ENCODE measurements at regions not wholly inside any gene's neighbourhood (a gene's known extent, or its start where the extent isn't known, plus 50 kb on each side); places are given as distances from the start of the nearest gene placed in this dataset.

- POLR2A ChIA-PET = no interaction called here
- no peaks in the 10 kb centered on the region for H3K27me3 ChIP-seq (ENCODE audit: control insufficient read depth, insufficient read depth, low read length)
- H3K4me1 ChIP-seq (ENCODE audit: control insufficient read depth, insufficient read depth, low read length) = no peaks in the 10 kb centered on the region
- TF ChIP-seq CTCF (IDR thresholded peaks at IDR 0.05) (peak; percentile 74), POLR2AphosphoS5 (IDR thresholded peaks at IDR 0.05; ENCODE audit: low read depth, low read length) (no peak)
- intact Hi-C loops (cut with micrococcal nuclease; ENCODE audit: unreplicated experiment) = no loop called here
- ATAC-seq (no peak), DNase-seq (ENCODE audit: low read depth, low spot score) (peak; percentile 30)
- BruUV-seq (replicated peaks) = no TSS peak
- H3K36me3 ChIP-seq (ENCODE audit: control insufficient read depth, insufficient read depth, low read length) = no peaks in the 10 kb centered on the region
- no peaks in the 10 kb centered on the region for H3K9me3 ChIP-seq (ENCODE audit: control insufficient read depth, insufficient read depth, low read depth, low read length)
- CTCF ChIA-PET = interaction anchor here (0.5 kb wide), 1 partner anchor 217 kb away, joined by 3 read pairs; no protein-coding TSS in a partner anchor
- H3K4me3 ChIP-seq (ENCODE audit: low read depth in 2 of 2, low read length in 2 of 2) = no peak overlapping the region
- 0 out of 2 replicates have a peak overlapping the region, but pooled peaks have one; percentile 7 for H3K27ac ChIP-seq (ENCODE audit: low read length)
- in situ Hi-C loops (cut with HindIII; ENCODE audit: low pct_unique_long_range_greater_than_20kb, low sequenced_read_pairs) = no loop called here
Measured at GRCh38 chr4:67327245-67328017, 217.9 kb downstream of the CENPC start.

- intact Hi-C loops (cut with micrococcal nuclease; ENCODE audit: unreplicated experiment) (no loop called here), in situ Hi-C loops (cut with HindIII; ENCODE audit: low pct_unique_long_range_greater_than_20kb, low sequenced_read_pairs) (no loop called here)
- Histone ChIP-seq H3K36me3 (ENCODE audit: control insufficient read depth, insufficient read depth, low read length) (no peaks in the 10 kb centered on the region), H3K4me3 (ENCODE audit: low read depth in 2 of 2, low read length in 2 of 2) (no peak overlapping the region), H3K27ac (ENCODE audit: low read length) (no peak overlapping the region; the same call in 1 of the 2 replicates), H3K27me3 (ENCODE audit: control insufficient read depth, insufficient read depth, low read length) (no peaks in the 10 kb centered on the region), H3K9me3 (ENCODE audit: control insufficient read depth, insufficient read depth, low read depth, low read length) (no peaks in the 10 kb centered on the region), H3K4me1 (ENCODE audit: control insufficient read depth, insufficient read depth, low read length) (no peaks in the 10 kb centered on the region)
- ChIA-PET POLR2A (no interaction called here), CTCF (no interaction called here)
- no peak for ATAC-seq
- no peak for DNase-seq (ENCODE audit: low read depth, low spot score)
- no TSS peak for BruUV-seq (replicated peaks)
- TF ChIP-seq SIN3A (IDR thresholded peaks at IDR 0.05; ENCODE audit: borderline replicate concordance, insufficient read depth, low read depth, low read length) (no peak), POLR2AphosphoS5 (IDR thresholded peaks at IDR 0.05; ENCODE audit: low read depth, low read length) (no peak), CTCF (IDR thresholded peaks at IDR 0.05) (no peak), TCF7L2 (IDR thresholded peaks at IDR 0.05; ENCODE audit: low read depth, low read length) (no peak), REST (IDR thresholded peaks at IDR 0.05; ENCODE audit: insufficient read depth in 1 of 2, low read depth in 2 of 2, low read length in 1 of 2) (no peak)
Measured at GRCh38 chr4:67325791-67326190, 219.5 kb downstream of the CENPC start.

All from Panc1 (cell line).